ENCODE measurements at regions not wholly inside any gene's neighbourhood (a gene's known extent, or its start where the extent isn't known, plus 50 kb on each side); places are given as distances from the start of the nearest gene placed in this dataset.
A peak's percentile ranks its signal among the peaks of the same experiment; 100 is the strongest.

GRCh38 chr22:22364207-22364606 is 119.6 kb downstream of the VPREB1 start:
- H3K36me3 ChIP-seq (replicated peaks in 1 of 2; ENCODE audit: control extremely low read depth in 1 of 2, control insufficient read depth in 1 of 2, extremely low read depth in 1 of 2, insufficient read depth in 2 of 2, low read length in 1 of 2) = no peaks in the 10 kb centered on the region
- peaks cover 38 to 44% of the 10 kb centered on the region in 2 donors for H3K4me1 ChIP-seq (ENCODE audit: control insufficient read depth in 2 of 2, insufficient read depth in 2 of 2, low read length in 2 of 2)
- POLR2A ChIA-PET = no interaction called here
- H3K4me3 ChIP-seq (ENCODE audit: control extremely low read depth in 1 of 5, extremely low read depth in 1 of 5, insufficient read depth in 1 of 5, low read depth in 2 of 5, low read length in 4 of 5) = no peak overlapping the region
- CTCF ChIA-PET = interaction anchor here (1.0 to 1.7 kb wide), 4 partner anchors 17 to 156 kb away, joined by 4 read pairs; no protein-coding TSS in a partner anchor
- no peak for ATAC-seq (ENCODE audit: low read depth)
- peaks cover 0 to 2% (median 1%) of the 10 kb centered on the region in 3 donors for H3K9me3 ChIP-seq (ENCODE audit: control extremely low read depth in 1 of 3, control insufficient read depth in 2 of 3, insufficient read depth in 1 of 3, low read length in 2 of 3)
- DNase-seq = no peak
- no peak overlapping the region for H3K4me3 Mint-ChIP-seq
- H4K20me1 ChIP-seq (ENCODE audit: control insufficient read depth, insufficient read depth, low read length, poor library complexity, severe bottlenecking) = no peaks in the 10 kb centered on the region
- TF ChIP-seq CTCF (IDR thresholded peaks at IDR 0.05) = no peak
- TF ChIP-seq EZH2 (IDR thresholded peaks at IDR 0.05; ENCODE audit: borderline replicate concordance, insufficient read depth, low read depth, low read length, poor library complexity, severe bottlenecking) = no peak
- H3K9me3 Mint-ChIP-seq (ENCODE audit: insufficient read depth) = peaks cover 5% of the 10 kb centered on the region
- H3K27me3 ChIP-seq (replicated peaks in 1 of 4; ENCODE audit: control extremely low read depth in 1 of 4, control insufficient read depth in 3 of 4, insufficient read depth in 4 of 4, low read length in 3 of 4) = no peaks in the 10 kb centered on the region
- no peaks in the 10 kb centered on the region for H3K27me3 Mint-ChIP-seq
- H3K27ac Mint-ChIP-seq = no peak overlapping the region
- H3K9ac ChIP-seq (ENCODE audit: low read length) = no peak overlapping the region
- intact Hi-C loops (cut with micrococcal nuclease) = no loop called here
- no peaks in the 10 kb centered on the region for H3K79me2 ChIP-seq (ENCODE audit: control insufficient read depth, insufficient read depth, low read length)
- peaks cover 69% of the 10 kb centered on the region for H3K4me1 Mint-ChIP-seq
- H3K27ac ChIP-seq (ENCODE audit: low read length in 2 of 2) = no peak overlapping the region
- no peak overlapping the region for H3K4me2 ChIP-seq (replicated peaks; ENCODE audit: low read depth, low read length, poor library complexity, severe bottlenecking)
- no peak overlapping the region for H2AFZ ChIP-seq (ENCODE audit: insufficient read depth, low read depth, low read length, poor library complexity, severe bottlenecking)

- H3K9me3 Mint-ChIP-seq (ENCODE audit: insufficient read depth) = no peaks in the 10 kb centered on the region
- Histone ChIP-seq H3K27me3 (replicated peaks in 1 of 4; ENCODE audit: control extremely low read depth in 1 of 4, control insufficient read depth in 3 of 4, insufficient read depth in 4 of 4, low read length in 3 of 4) (no peaks in the 10 kb centered on the region), H3K27ac (ENCODE audit: low read length in 2 of 2) (no peak overlapping the region), H3K36me3 (replicated peaks in 1 of 2; ENCODE audit: control extremely low read depth in 1 of 2, control insufficient read depth in 1 of 2, extremely low read depth in 1 of 2, insufficient read depth in 2 of 2, low read length in 1 of 2) (no peaks in the 10 kb centered on the region), H3K4me3 (ENCODE audit: control extremely low read depth in 1 of 5, extremely low read depth in 1 of 5, insufficient read depth in 1 of 5, low read depth in 2 of 5, low read length in 4 of 5) (no peak overlapping the region), H3K4me1 (ENCODE audit: control insufficient read depth in 2 of 2, insufficient read depth in 2 of 2, low read length in 2 of 2) (peaks cover 60 to 67% of the 10 kb centered on the region in 2 donors), H3K79me2 (ENCODE audit: control insufficient read depth, insufficient read depth, low read length) (no peaks in the 10 kb centered on the region), H3K4me2 (replicated peaks; ENCODE audit: low read depth, low read length, poor library complexity, severe bottlenecking) (peak overlapping the region; percentile 0), H3K9ac (ENCODE audit: low read length) (no peak overlapping the region), H3K9me3 (ENCODE audit: control extremely low read depth in 1 of 3, control insufficient read depth in 2 of 3, insufficient read depth in 1 of 3, low read length in 2 of 3) (no peaks in the 10 kb centered on the region), H4K20me1 (ENCODE audit: control insufficient read depth, insufficient read depth, low read length, poor library complexity, severe bottlenecking) (no peaks in the 10 kb centered on the region), H2AFZ (ENCODE audit: insufficient read depth, low read depth, low read length, poor library complexity, severe bottlenecking) (no peak overlapping the region)
- H3K27ac Mint-ChIP-seq = peak overlapping the region; percentile 51
- POLR2A ChIA-PET = no interaction called here
- ATAC-seq (ENCODE audit: low read depth) = no peak
- no peaks in the 10 kb centered on the region for H3K27me3 Mint-ChIP-seq
- intact Hi-C loops (cut with micrococcal nuclease) = loop anchor here (5.0 kb wide), 1 partner anchor 571 kb away; no protein-coding TSS in a partner anchor
- peaks cover 87% of the 10 kb centered on the region for H3K4me1 Mint-ChIP-seq
- DNase-seq = no peak
- TF ChIP-seq CTCF (IDR thresholded peaks at IDR 0.05) = no peak
- no peak for TF ChIP-seq EZH2 (IDR thresholded peaks at IDR 0.05; ENCODE audit: borderline replicate concordance, insufficient read depth, low read depth, low read length, poor library complexity, severe bottlenecking)
- WGBS (ENCODE audit: insufficient coverage) = 37% methylated on average over 2 of the region's 3 CpGs
- no peak overlapping the region for H3K4me3 Mint-ChIP-seq
- CTCF ChIA-PET = interaction anchor here (0.7 to 4.2 kb wide), 4 partner anchors 14 to 589 kb away, joined by 3 to 21 read pairs (median 3); no protein-coding TSS in a partner anchor
Measured at GRCh38 chr22:22366537-22366936, 122.0 kb downstream of the VPREB1 start.
